ENCODE measurements at regions not wholly inside any gene's neighbourhood (a gene's known extent, or its start where the extent isn't known, plus 50 kb on each side); places are given as distances from the start of the nearest gene placed in this dataset.

- peaks cover 4% of the 10 kb centered on the region for H3K9me3 Mint-ChIP-seq
- H3K4me1 Mint-ChIP-seq, result no peaks in the 10 kb centered on the region
- H3K27ac Mint-ChIP-seq (ENCODE audit: low read depth), result no peak overlapping the region
- H3K4me3 Mint-ChIP-seq, result no peak overlapping the region
- DNase-seq (ENCODE audit: low spot score in 2 of 2) (no peak), ATAC-seq (replicated peaks; ENCODE audit: extremely low read depth, poor library complexity, severe bottlenecking) (no peak)
- no peaks in the 10 kb centered on the region for H3K27me3 Mint-ChIP-seq
- no peaks in the 10 kb centered on the region for H3K36me3 Mint-ChIP-seq (ENCODE audit: insufficient read depth)
These were observed 195.7 kb downstream of the PRL start for GRCh38 chr6:22101163-22101562.

- ATAC-seq (replicated peaks; ENCODE audit: extremely low read depth, poor library complexity, severe bottlenecking), result no peak
- H3K27ac Mint-ChIP-seq (ENCODE audit: low read depth), result no peak overlapping the region
- H3K36me3 Mint-ChIP-seq (ENCODE audit: insufficient read depth), result no peaks in the 10 kb centered on the region
These were observed 194.2 kb downstream of the PRL start for GRCh38 chr6:22102671-22103070.

GRCh38 chr6:22106451-22106850 is 190.4 kb downstream of the PRL start:
- ATAC-seq (replicated peaks; ENCODE audit: extremely low read depth, poor library complexity, severe bottlenecking) (no peak), DNase-seq (ENCODE audit: low spot score in 2 of 2) (no peak)
- Mint-ChIP-seq H3K27ac (ENCODE audit: low read depth) (no peak overlapping the region), H3K4me3 (no peak overlapping the region), H3K27me3 (no peaks in the 10 kb centered on the region), H3K9me3 (peaks cover 4% of the 10 kb centered on the region), H3K36me3 (ENCODE audit: insufficient read depth) (no peaks in the 10 kb centered on the region), H3K4me1 (no peaks in the 10 kb centered on the region)

More at GRCh38 chr6:22102671-22103070, 194.2 kb downstream of the PRL start:
- no peak for DNase-seq (ENCODE audit: low spot score in 2 of 2)
- no peaks in the 10 kb centered on the region for H3K4me1 Mint-ChIP-seq
- H3K9me3 Mint-ChIP-seq, result peaks cover 4% of the 10 kb centered on the region
- no peak overlapping the region for H3K4me3 Mint-ChIP-seq
- H3K27me3 Mint-ChIP-seq, result no peaks in the 10 kb centered on the region

GRCh38 chr6:22106961-22107360 is 189.9 kb downstream of the PRL start:
- H3K4me1 Mint-ChIP-seq, result no peaks in the 10 kb centered on the region
- ATAC-seq (replicated peaks; ENCODE audit: extremely low read depth, poor library complexity, severe bottlenecking), result no peak
- no peaks in the 10 kb centered on the region for H3K36me3 Mint-ChIP-seq (ENCODE audit: insufficient read depth)
- no peaks in the 10 kb centered on the region for H3K27me3 Mint-ChIP-seq
- H3K4me3 Mint-ChIP-seq, result no peak overlapping the region
- H3K9me3 Mint-ChIP-seq, result peaks cover 4% of the 10 kb centered on the region
- H3K27ac Mint-ChIP-seq (ENCODE audit: low read depth), result no peak overlapping the region
- DNase-seq (ENCODE audit: low spot score in 2 of 2), result no peak

- Mint-ChIP-seq H3K4me3 (no peak overlapping the region), H3K36me3 (ENCODE audit: insufficient read depth) (no peaks in the 10 kb centered on the region), H3K4me1 (no peaks in the 10 kb centered on the region), H3K27me3 (no peaks in the 10 kb centered on the region), H3K27ac (ENCODE audit: low read depth) (no peak overlapping the region), H3K9me3 (peaks cover 4% of the 10 kb centered on the region)
- DNase-seq (ENCODE audit: low spot score in 2 of 2) (no peak), ATAC-seq (replicated peaks; ENCODE audit: extremely low read depth, poor library complexity, severe bottlenecking) (no peak)
These were observed 188.6 kb downstream of the PRL start for GRCh38 chr6:22108199-22108598.

- H3K27me3 Mint-ChIP-seq, result no peaks in the 10 kb centered on the region
- H3K4me1 Mint-ChIP-seq, result no peaks in the 10 kb centered on the region
- no peak overlapping the region for H3K4me3 Mint-ChIP-seq
- no peak for DNase-seq (ENCODE audit: low spot score in 2 of 2)
- no peaks in the 10 kb centered on the region for H3K9me3 Mint-ChIP-seq
- no peak for ATAC-seq (replicated peaks; ENCODE audit: extremely low read depth, poor library complexity, severe bottlenecking)
- no peak overlapping the region for H3K27ac Mint-ChIP-seq (ENCODE audit: low read depth)
- H3K36me3 Mint-ChIP-seq (ENCODE audit: insufficient read depth), result no peaks in the 10 kb centered on the region
These were observed 186.8 kb downstream of the PRL start for GRCh38 chr6:22110061-22110460.

- Mint-ChIP-seq H3K36me3 (ENCODE audit: insufficient read depth) (no peaks in the 10 kb centered on the region), H3K27me3 (no peaks in the 10 kb centered on the region), H3K4me3 (no peak overlapping the region), H3K9me3 (peaks cover 5% of the 10 kb centered on the region), H3K27ac (ENCODE audit: low read depth) (no peak overlapping the region), H3K4me1 (no peaks in the 10 kb centered on the region)
- ATAC-seq (replicated peaks; ENCODE audit: extremely low read depth, poor library complexity, severe bottlenecking) (no peak), DNase-seq (ENCODE audit: low spot score in 2 of 2) (no peak)
These were observed 184.4 kb downstream of the PRL start for GRCh38 chr6:22112461-22112860.

GRCh38 chr6:22113026-22113766 is 183.6 kb downstream of the PRL start:
- Mint-ChIP-seq H3K4me1 (no peaks in the 10 kb centered on the region), H3K27ac (ENCODE audit: low read depth) (no peak overlapping the region), H3K4me3 (no peak overlapping the region), H3K27me3 (no peaks in the 10 kb centered on the region), H3K9me3 (peaks cover 5% of the 10 kb centered on the region), H3K36me3 (ENCODE audit: insufficient read depth) (no peaks in the 10 kb centered on the region)
- no peak for DNase-seq (ENCODE audit: low spot score in 2 of 2)
- ATAC-seq (replicated peaks; ENCODE audit: extremely low read depth, poor library complexity, severe bottlenecking), result no peak

- Mint-ChIP-seq H3K27me3 (no peaks in the 10 kb centered on the region), H3K36me3 (ENCODE audit: insufficient read depth) (no peaks in the 10 kb centered on the region), H3K27ac (ENCODE audit: low read depth) (no peak overlapping the region), H3K9me3 (peaks cover 17% of the 10 kb centered on the region), H3K4me3 (no peak overlapping the region), H3K4me1 (no peaks in the 10 kb centered on the region)
- DNase-seq (ENCODE audit: low spot score in 2 of 2) (no peak), ATAC-seq (replicated peaks; ENCODE audit: extremely low read depth, poor library complexity, severe bottlenecking) (no peak)
These were observed 181.3 kb downstream of the PRL start for GRCh38 chr6:22115559-22115958.

GRCh38 chr6:22117631-22118030 is 179.2 kb downstream of the PRL start:
- Mint-ChIP-seq H3K27me3 (no peaks in the 10 kb centered on the region), H3K36me3 (ENCODE audit: insufficient read depth) (no peaks in the 10 kb centered on the region), H3K4me1 (no peaks in the 10 kb centered on the region), H3K4me3 (no peak overlapping the region), H3K9me3 (peaks cover 17% of the 10 kb centered on the region), H3K27ac (ENCODE audit: low read depth) (no peak overlapping the region)
- DNase-seq (ENCODE audit: low spot score in 2 of 2) (no peak), ATAC-seq (replicated peaks; ENCODE audit: extremely low read depth, poor library complexity, severe bottlenecking) (no peak)

GRCh38 chr6:22119500-22119899 is 177.3 kb downstream of the PRL start:
- H3K4me3 Mint-ChIP-seq, result no peak overlapping the region
- peaks cover 17% of the 10 kb centered on the region for H3K9me3 Mint-ChIP-seq
- DNase-seq (ENCODE audit: low spot score in 2 of 2) (no peak), ATAC-seq (replicated peaks; ENCODE audit: extremely low read depth, poor library complexity, severe bottlenecking) (no peak)
- no peaks in the 10 kb centered on the region for H3K4me1 Mint-ChIP-seq
- no peak overlapping the region for H3K27ac Mint-ChIP-seq (ENCODE audit: low read depth)
- no peaks in the 10 kb centered on the region for H3K27me3 Mint-ChIP-seq
- H3K36me3 Mint-ChIP-seq (ENCODE audit: insufficient read depth), result no peaks in the 10 kb centered on the region

- no peak overlapping the region for H3K4me3 Mint-ChIP-seq
- no peaks in the 10 kb centered on the region for H3K4me1 Mint-ChIP-seq
- H3K27ac Mint-ChIP-seq (ENCODE audit: low read depth), result no peak overlapping the region
- H3K36me3 Mint-ChIP-seq (ENCODE audit: insufficient read depth), result peaks cover 2% of the 10 kb centered on the region
- DNase-seq (ENCODE audit: low spot score in 2 of 2) (no peak), ATAC-seq (replicated peaks; ENCODE audit: extremely low read depth, poor library complexity, severe bottlenecking) (no peak)
- no peaks in the 10 kb centered on the region for H3K27me3 Mint-ChIP-seq
- peaks cover 9% of the 10 kb centered on the region for H3K9me3 Mint-ChIP-seq
These were observed 172.1 kb downstream of the PRL start for GRCh38 chr6:22124756-22125155.

GRCh38 chr6:22126910-22127309 is 169.9 kb downstream of the PRL start:
- Mint-ChIP-seq H3K9me3 (peaks cover 9% of the 10 kb centered on the region), H3K4me3 (no peak overlapping the region), H3K36me3 (ENCODE audit: insufficient read depth) (peaks cover 2% of the 10 kb centered on the region), H3K27ac (ENCODE audit: low read depth) (no peak overlapping the region), H3K4me1 (no peaks in the 10 kb centered on the region), H3K27me3 (no peaks in the 10 kb centered on the region)
- no peak for ATAC-seq (replicated peaks; ENCODE audit: extremely low read depth, poor library complexity, severe bottlenecking)
- no peak for DNase-seq (ENCODE audit: low spot score in 2 of 2)
